Heart left ventricle (tissue), 13 donors: ENCODE measurements at regions not wholly inside any gene's neighbourhood (a gene's known extent, or its start where the extent isn't known, plus 50 kb on each side); places are given as distances from the start of the nearest gene placed in this dataset.

Source experiments
- POLR2A ChIP-seq, 2 donors: fragments of 450-650 bp; IDR thresholded peaks; one replicate each; pipeline ENCODE4 v1.6.1; 2017; ENCODE audit warnings: antibody characterized with exemption in 2 of 2, mild to moderate bottlenecking in 2 of 2, moderate library complexity in 2 of 2
- TF ChIP-seq, protein P1 (sequence below), 12 donors: fragments of 200-600 bp; sonication (generic) in 4 of 12; IDR thresholded peaks; one replicate each; pipeline versions ENCODE4 v1.5.0 to v1.8.0; 2018 to 2022; ENCODE audit warnings: antibody characterized with exemption in 12 of 12, mild to moderate bottlenecking in 5 of 12
- donor health status: ischemic (EF 13 %, LVEDD 7.1; RV severe dilation, severe dysfunction).
- donor health status: DM: no; HTN: yes; CAD: no.
- donor health status: DM: no; HTN: no; CAD: no.
- donor health status: ischemic (EF 25% LVEDD 6.9; RV normal size, moderate dysfunction).
- donor health status: ischemic (EF 25% LVEDD 5.7; RV mildly dilated, moderate dysfunction).
- donor health status: ischemic (EF 35%, LVEDD 5.7; RV mildly dilated, moderate dysfunction).
- donor health status: nonischemic (EF 11% LVEDD 7.7; RV severe dilation, severe dysfunction).
- donor health status: DM: yes; HTN: yes; CAD: no.
- donor health status: PGD.
- donor health status: ischemic (EF 29% LVEDD 5.4; RV normal size, mild dysfunction).
- donor health status: nonischemic (EF 23%, LVEDD 6.1; RV moderate dilation, normal function).

DNA sequence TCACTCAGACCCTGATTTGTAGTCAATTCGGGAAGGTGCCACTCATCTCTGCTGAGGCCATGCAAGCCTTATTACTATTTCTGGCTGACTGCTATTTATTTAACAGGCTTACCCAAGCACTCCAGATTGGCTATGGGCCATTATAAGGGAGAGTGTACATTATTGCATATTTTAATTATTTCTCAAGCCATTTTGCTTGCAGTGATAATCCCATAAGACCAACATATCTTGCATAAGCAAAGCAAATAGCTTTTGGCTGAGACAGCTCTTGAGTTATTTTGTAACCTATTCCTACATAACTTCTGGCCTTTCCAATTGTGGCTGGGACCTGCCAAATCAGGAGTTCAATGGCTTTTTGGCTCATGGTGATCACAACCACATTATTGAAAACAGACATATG is 509.6 kb upstream of the USP15 start:
- TF ChIP-seq, protein P1, sequence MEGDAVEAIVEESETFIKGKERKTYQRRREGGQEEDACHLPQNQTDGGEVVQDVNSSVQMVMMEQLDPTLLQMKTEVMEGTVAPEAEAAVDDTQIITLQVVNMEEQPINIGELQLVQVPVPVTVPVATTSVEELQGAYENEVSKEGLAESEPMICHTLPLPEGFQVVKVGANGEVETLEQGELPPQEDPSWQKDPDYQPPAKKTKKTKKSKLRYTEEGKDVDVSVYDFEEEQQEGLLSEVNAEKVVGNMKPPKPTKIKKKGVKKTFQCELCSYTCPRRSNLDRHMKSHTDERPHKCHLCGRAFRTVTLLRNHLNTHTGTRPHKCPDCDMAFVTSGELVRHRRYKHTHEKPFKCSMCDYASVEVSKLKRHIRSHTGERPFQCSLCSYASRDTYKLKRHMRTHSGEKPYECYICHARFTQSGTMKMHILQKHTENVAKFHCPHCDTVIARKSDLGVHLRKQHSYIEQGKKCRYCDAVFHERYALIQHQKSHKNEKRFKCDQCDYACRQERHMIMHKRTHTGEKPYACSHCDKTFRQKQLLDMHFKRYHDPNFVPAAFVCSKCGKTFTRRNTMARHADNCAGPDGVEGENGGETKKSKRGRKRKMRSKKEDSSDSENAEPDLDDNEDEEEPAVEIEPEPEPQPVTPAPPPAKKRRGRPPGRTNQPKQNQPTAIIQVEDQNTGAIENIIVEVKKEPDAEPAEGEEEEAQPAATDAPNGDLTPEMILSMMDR (IDR thresholded peaks at IDR 0.05) = no peak
- no peak for TF ChIP-seq POLR2A (IDR thresholded peaks at IDR 0.05)
